ENCODE measurements at regions not wholly inside any gene's neighbourhood (a gene's known extent, or its start where the extent isn't known, plus 50 kb on each side); places are given as distances from the start of the nearest gene placed in this dataset.

DNA sequence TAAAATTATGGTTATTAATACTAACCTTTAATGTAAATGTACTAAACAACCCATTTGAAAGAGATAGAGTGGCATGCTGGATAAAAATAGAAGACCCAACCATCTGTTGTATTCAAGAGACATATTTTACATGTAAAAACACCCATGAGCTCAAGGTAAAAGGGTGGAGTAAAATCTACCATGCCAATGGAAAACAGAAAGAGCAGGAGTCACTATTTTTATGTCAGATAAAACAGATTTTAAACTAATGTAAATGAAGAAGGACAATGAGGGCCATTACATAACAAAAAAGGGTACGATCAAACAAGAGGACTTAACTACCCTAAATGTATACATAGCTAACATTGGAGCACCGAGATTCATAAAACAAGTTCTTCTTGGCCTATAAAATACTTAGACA is 66.3 kb downstream of the ITM2A start:
- TF ChIP-seq, protein P1, sequence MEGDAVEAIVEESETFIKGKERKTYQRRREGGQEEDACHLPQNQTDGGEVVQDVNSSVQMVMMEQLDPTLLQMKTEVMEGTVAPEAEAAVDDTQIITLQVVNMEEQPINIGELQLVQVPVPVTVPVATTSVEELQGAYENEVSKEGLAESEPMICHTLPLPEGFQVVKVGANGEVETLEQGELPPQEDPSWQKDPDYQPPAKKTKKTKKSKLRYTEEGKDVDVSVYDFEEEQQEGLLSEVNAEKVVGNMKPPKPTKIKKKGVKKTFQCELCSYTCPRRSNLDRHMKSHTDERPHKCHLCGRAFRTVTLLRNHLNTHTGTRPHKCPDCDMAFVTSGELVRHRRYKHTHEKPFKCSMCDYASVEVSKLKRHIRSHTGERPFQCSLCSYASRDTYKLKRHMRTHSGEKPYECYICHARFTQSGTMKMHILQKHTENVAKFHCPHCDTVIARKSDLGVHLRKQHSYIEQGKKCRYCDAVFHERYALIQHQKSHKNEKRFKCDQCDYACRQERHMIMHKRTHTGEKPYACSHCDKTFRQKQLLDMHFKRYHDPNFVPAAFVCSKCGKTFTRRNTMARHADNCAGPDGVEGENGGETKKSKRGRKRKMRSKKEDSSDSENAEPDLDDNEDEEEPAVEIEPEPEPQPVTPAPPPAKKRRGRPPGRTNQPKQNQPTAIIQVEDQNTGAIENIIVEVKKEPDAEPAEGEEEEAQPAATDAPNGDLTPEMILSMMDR (IDR thresholded peaks at IDR 0.05), result no peak

DNA sequence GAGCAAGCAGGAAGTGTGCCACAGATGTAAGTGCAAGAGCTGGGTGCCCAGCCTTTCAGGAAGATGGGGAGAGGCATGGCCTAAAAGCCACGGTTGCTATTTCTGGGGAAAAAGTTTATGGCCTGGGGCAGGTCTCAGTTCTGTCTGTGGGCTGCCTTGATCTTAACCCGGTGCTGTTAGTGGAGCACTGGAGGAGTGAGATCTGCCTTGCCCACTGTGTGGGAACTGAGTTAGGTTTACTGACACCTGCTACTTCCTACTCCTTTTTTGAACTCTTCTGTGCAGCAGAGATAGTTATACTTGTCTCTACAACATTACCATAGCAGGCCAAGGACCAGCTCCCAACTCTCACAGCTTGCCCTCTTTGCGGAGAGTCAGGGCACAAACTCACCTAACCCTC is 76.5 kb downstream of the ITM2A start:
- TF ChIP-seq, protein P1 (IDR thresholded peaks at IDR 0.05), result no peak

DNA sequence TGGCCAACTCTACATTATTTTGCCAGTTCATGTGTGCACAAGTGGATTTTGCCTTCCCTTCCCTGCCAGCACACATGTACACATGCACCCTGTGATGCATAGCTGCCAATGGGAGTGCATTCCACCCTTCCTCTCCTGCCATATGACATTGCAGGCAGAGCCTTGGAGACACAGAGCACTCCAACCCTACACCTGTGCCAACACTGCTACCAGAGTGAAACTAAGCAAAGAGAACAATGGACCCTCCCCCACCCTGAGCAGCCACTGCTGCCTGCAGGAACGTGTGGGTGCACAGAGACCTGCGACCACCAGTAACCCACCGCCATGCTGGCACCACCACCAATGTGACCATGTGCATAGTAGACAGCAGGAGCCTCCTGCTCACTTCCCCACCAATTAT is 78.4 kb downstream of the ITM2A start:
- TF ChIP-seq, protein P1 (IDR thresholded peaks at IDR 0.05), result no peak

DNA sequence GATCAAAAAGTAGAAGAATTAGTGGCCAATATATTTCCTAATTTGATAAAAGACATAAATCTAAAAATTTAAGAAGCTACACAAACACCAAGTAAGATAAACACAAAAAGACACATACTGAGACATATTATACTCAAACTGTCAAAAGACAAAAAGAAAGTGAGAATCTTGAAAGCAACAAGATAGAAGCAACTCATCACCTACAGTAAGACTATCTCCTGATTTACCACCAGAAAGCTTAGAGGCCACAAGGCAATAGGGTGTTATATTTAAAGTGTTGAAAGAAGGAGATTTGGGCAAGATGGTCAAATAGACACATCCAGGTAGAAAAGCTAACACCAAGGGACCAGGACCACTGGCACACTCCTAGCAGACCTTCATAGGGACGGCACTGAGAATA is 79.4 kb downstream of the ITM2A start:
- TF ChIP-seq, protein P1 (IDR thresholded peaks at IDR 0.05), result no peak

DNA sequence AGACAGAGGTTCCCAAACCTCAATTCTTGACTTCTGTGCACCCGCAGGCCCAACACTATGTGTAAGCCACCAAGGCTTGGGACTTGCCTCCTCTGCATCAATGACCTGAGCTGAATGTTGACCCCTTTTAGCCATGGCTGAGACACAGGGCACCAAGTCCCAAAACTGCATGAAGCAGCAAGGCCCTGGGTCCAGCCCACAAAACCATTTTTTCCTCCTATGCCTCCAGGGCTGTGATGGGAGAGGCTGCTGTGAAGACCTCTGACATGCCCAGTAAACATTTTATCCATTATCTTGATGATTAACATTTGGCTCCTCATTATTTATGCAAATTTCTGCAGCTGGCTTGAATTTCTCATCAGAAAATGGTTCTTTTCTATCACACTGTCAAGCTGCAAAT is 85.4 kb downstream of the ITM2A start:
- TF ChIP-seq, protein P1 (IDR thresholded peaks at IDR 0.05), result no peak

DNA sequence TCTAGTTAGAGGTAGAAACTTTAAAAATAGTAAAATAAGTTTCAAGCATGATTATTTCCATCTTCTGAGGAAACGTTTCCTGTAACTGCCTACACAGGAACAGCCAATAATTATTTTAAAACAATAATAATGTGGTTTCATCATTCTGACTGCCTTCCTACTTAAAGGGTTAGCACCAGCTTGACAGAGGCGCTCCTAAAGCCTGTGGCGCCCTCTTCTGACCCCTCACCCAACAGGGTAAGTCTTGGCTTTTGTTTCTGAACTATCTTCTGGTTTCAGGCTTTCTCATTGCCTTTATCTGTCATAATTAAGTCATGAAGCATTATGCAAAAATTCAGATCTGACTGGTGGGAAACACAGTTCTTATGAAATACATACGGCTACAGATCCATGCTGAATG is 96.7 kb downstream of the ITM2A start:
- TF ChIP-seq, protein P1 (IDR thresholded peaks at IDR 0.05), result peak; percentile 57

DNA sequence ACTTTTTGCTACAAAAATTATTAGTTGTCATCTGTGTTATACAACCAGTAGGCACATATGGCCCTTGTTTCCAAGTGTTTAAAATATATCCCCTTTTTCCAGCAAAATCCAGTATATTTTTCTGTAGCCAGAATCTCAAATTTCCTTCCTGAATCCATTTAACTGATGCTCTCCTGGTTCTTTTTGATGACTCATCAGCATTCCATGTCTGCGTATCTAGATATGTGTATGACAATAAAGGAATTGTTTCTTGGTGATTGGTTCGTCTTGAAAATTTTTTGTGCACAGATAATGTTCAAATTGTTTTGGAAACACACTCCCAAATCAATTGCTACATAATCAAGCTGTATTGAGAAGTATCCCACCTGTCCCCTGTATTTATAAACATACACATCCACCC is 98.3 kb downstream of the ITM2A start:
- TF ChIP-seq, protein P1 (IDR thresholded peaks at IDR 0.05), result no peak

DNA sequence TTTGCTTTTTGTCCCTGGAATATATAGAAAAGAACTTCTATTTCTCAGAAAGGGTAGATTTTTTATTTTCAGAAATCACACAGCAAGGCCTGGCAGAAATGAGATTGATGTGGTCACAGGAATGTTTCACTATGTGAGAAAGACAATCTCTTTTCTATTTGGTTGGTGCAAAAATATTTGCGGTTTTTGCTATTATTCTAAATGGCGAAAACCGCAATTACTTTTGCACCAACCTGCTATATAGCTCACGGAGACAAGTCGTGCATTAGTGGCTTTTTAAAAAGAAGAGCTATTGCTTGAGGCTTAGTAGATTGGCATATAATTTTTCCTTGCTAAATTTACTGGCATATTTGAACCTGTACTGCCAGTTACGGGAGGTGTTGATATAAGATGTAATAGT is 100.4 kb downstream of the ITM2A start:
- TF ChIP-seq, protein P1 (IDR thresholded peaks at IDR 0.05), result no peak
